HS-27A (cell line): ENCODE measurements at regions not wholly inside any gene's neighbourhood (a gene's known extent, or its start where the extent isn't known, plus 50 kb on each side); places are given as distances from the start of the nearest gene placed in this dataset.

Source experiments
- DNase-seq: peaks from one replicate; pipeline ENCODE4 v3.0.0-alpha.2; 2012; ENCODE audit warnings: low read depth, missing footprints

- DNase-seq: no peak
These were observed 498.5 kb downstream of the QKI start for GRCh38 chr6:163913045-163913444.

- DNase-seq: no peak
These were observed 491.6 kb downstream of the QKI start for GRCh38 chr6:163906006-163906710.

- no peak for DNase-seq
These were observed 489.7 kb downstream of the QKI start for GRCh38 chr6:163904186-163904585.

GRCh38 chr6:163903541-163903940 lies 489.0 kb downstream of the QKI start:
- no peak for DNase-seq

- no peak for DNase-seq
These were observed 488.5 kb downstream of the QKI start for GRCh38 chr6:163902993-163903392.

- DNase-seq: no peak
These were observed 487.2 kb downstream of the QKI start for GRCh38 chr6:163901681-163902080.

- DNase-seq: no peak
These were observed 486.1 kb downstream of the QKI start for GRCh38 chr6:163900570-163900969.

GRCh38 chr6:163897669-163898068 lies 483.2 kb downstream of the QKI start:
- no peak for DNase-seq

GRCh38 chr6:163897030-163897429 lies 482.5 kb downstream of the QKI start:
- no peak for DNase-seq

- DNase-seq: no peak
These were observed 480.6 kb downstream of the QKI start for GRCh38 chr6:163895162-163895561.

- no peak for DNase-seq
These were observed 479.2 kb downstream of the QKI start for GRCh38 chr6:163893609-163894189.

GRCh38 chr6:163892824-163893561 lies 478.5 kb downstream of the QKI start:
- no peak for DNase-seq

GRCh38 chr6:163889904-163890514 lies 475.5 kb downstream of the QKI start:
- no peak for DNase-seq

- no peak for DNase-seq
These were observed 473.7 kb downstream of the QKI start for GRCh38 chr6:163888030-163888819.

- no peak for DNase-seq
These were observed 471.9 kb downstream of the QKI start for GRCh38 chr6:163886428-163886827.

- DNase-seq: no peak
These were observed 469.5 kb downstream of the QKI start for GRCh38 chr6:163883984-163884383.

GRCh38 chr6:163878698-163879097 lies 464.2 kb downstream of the QKI start:
- DNase-seq: no peak

GRCh38 chr6:163877877-163878639 lies 463.5 kb downstream of the QKI start:
- DNase-seq: no peak

- no peak for DNase-seq
These were observed 461.9 kb downstream of the QKI start for GRCh38 chr6:163876391-163876790.

- no peak for DNase-seq
These were observed 460.3 kb downstream of the QKI start for GRCh38 chr6:163874784-163875183.

- no peak for DNase-seq
These were observed 457.8 kb downstream of the QKI start for GRCh38 chr6:163872335-163872734.
